Stimulated activated naive B cell treated with anti-CD40 and anti-IgM and Interleukin-4, amounts not matched to agents 10 μg/mL and 1 μg/mL and 100 μg/mL, for 72 hours (primary cell): ENCODE measurements at regions not wholly inside any gene's neighbourhood (a gene's known extent, or its start where the extent isn't known, plus 50 kb on each side); places are given as distances from the start of the nearest gene placed in this dataset.

Experiments used
- ATAC-seq, 2 donors: fragments of 150-1000 bp; cut with Tn5 transposase; replicated peaks; 2 replicates each; pipeline ENCODE4 v1.10.0; 2021; ENCODE audit warnings: moderate library complexity in 1 of 2
- DNase-seq: peaks from one replicate; pipeline ENCODE4 v3.0.0; 2021
- H3K27ac Mint-ChIP-seq: one replicate; pipeline ENCODE4 v1.8.0; 2022; ENCODE audit warnings: mild to moderate bottlenecking, mixed read lengths
- H3K27me3 Mint-ChIP-seq, 2 donors: one replicate each; pipeline ENCODE4 v1.8.0; 2022; ENCODE audit warnings: mixed read lengths in 2 of 2
- H3K36me3 Mint-ChIP-seq, 2 donors: one replicate each; pipeline ENCODE4 v1.8.0; 2022; ENCODE audit warnings: mixed read lengths in 2 of 2, mild to moderate bottlenecking in 1 of 2
- H3K4me1 Mint-ChIP-seq, 2 donors: one replicate each; pipeline ENCODE4 v1.8.0; 2022; ENCODE audit warnings: mixed read lengths in 2 of 2, mild to moderate bottlenecking in 1 of 2
- H3K4me3 Mint-ChIP-seq, 2 donors: one replicate each; pipeline ENCODE4 v1.8.0; 2022; ENCODE audit warnings: mild to moderate bottlenecking in 2 of 2, mixed read lengths in 2 of 2, moderate library complexity in 1 of 2
- H3K9me3 Mint-ChIP-seq, 2 donors: one replicate each; pipeline ENCODE4 v1.8.0; 2022; ENCODE audit warnings: mixed read lengths in 2 of 2, mild to moderate bottlenecking in 1 of 2

GRCh38 chr12:30043151-30043847 lies 259.6 kb upstream of the TMTC1 start:
- DNase-seq (no peak), ATAC-seq (no peak)
- Mint-ChIP-seq H3K4me3 (no peak overlapping the region), H3K27me3 (no peaks in the 10 kb centered on the region), H3K4me1 (no peaks in the 10 kb centered on the region), H3K36me3 (no peaks in the 10 kb centered on the region), H3K27ac (no peak overlapping the region), H3K9me3 (peaks cover 14 to 15% of the 10 kb centered on the region in 2 donors)

- Mint-ChIP-seq H3K27me3 (no peaks in the 10 kb centered on the region), H3K4me3 (no peak overlapping the region), H3K27ac (no peak overlapping the region), H3K9me3 (peaks cover 12 to 14% of the 10 kb centered on the region in 2 donors), H3K4me1 (no peaks in the 10 kb centered on the region), H3K36me3 (no peaks in the 10 kb centered on the region)
- ATAC-seq: no peak
- DNase-seq: no peak
Measured at GRCh38 chr12:30041096-30041495, 257.4 kb upstream of the TMTC1 start.

GRCh38 chr12:30030693-30031374 lies 247.1 kb upstream of the TMTC1 start:
- no peak for ATAC-seq
- Mint-ChIP-seq H3K9me3 (peaks cover 5% of the 10 kb centered on the region in 2 donors), H3K36me3 (no peaks in the 10 kb centered on the region), H3K4me1 (no peaks in the 10 kb centered on the region), H3K27me3 (no peaks in the 10 kb centered on the region), H3K27ac (no peak overlapping the region), H3K4me3 (no peak overlapping the region)
- no peak for DNase-seq

GRCh38 chr12:30026621-30027234 lies 243.0 kb upstream of the TMTC1 start:
- Mint-ChIP-seq H3K4me3 (no peak overlapping the region), H3K9me3 (peaks cover 3 to 8% of the 10 kb centered on the region in 2 donors), H3K27me3 (no peaks in the 10 kb centered on the region), H3K27ac (no peak overlapping the region), H3K4me1 (no peaks in the 10 kb centered on the region), H3K36me3 (no peaks in the 10 kb centered on the region)
- ATAC-seq: no peak
- no peak for DNase-seq

- no peaks in the 10 kb centered on the region for H3K27me3 Mint-ChIP-seq
- no peak overlapping the region for H3K27ac Mint-ChIP-seq
- peaks cover 3 to 8% of the 10 kb centered on the region in 2 donors for H3K9me3 Mint-ChIP-seq
- no peaks in the 10 kb centered on the region for H3K36me3 Mint-ChIP-seq
- H3K4me1 Mint-ChIP-seq: no peaks in the 10 kb centered on the region
- DNase-seq: no peak
- ATAC-seq: no peak
- H3K4me3 Mint-ChIP-seq: no peak overlapping the region
Measured at GRCh38 chr12:30025317-30025716, 241.6 kb upstream of the TMTC1 start.

GRCh38 chr12:30023186-30023585 lies 239.4 kb upstream of the TMTC1 start:
- DNase-seq: no peak
- Mint-ChIP-seq H3K27me3 (no peaks in the 10 kb centered on the region), H3K27ac (no peak overlapping the region), H3K36me3 (no peaks in the 10 kb centered on the region), H3K4me1 (no peaks in the 10 kb centered on the region), H3K4me3 (no peak overlapping the region), H3K9me3 (peaks cover 3 to 6% of the 10 kb centered on the region in 2 donors)
- no peak for ATAC-seq

GRCh38 chr12:30021051-30021833 lies 237.5 kb upstream of the TMTC1 start:
- ATAC-seq: no peak
- Mint-ChIP-seq H3K27ac (no peak overlapping the region), H3K9me3 (peaks cover 3 to 6% of the 10 kb centered on the region in 2 donors), H3K27me3 (no peaks in the 10 kb centered on the region), H3K4me3 (no peak overlapping the region), H3K4me1 (no peaks in the 10 kb centered on the region), H3K36me3 (no peaks in the 10 kb centered on the region)
- DNase-seq: no peak

- H3K27me3 Mint-ChIP-seq: no peaks in the 10 kb centered on the region
Measured at GRCh38 chr12:30019366-30020140, 235.8 kb upstream of the TMTC1 start.

GRCh38 chr12:30016540-30017055 lies 232.9 kb upstream of the TMTC1 start:
- Mint-ChIP-seq H3K4me3 (no peak overlapping the region), H3K27ac (no peak overlapping the region), H3K4me1 (no peaks in the 10 kb centered on the region), H3K9me3 (no peaks in the 10 kb centered on the region), H3K27me3 (no peaks in the 10 kb centered on the region), H3K36me3 (no peaks in the 10 kb centered on the region)
- DNase-seq (no peak), ATAC-seq (no peak)

More at GRCh38 chr12:30019366-30020140, 235.8 kb upstream of the TMTC1 start:
- Mint-ChIP-seq H3K27ac (no peak overlapping the region), H3K4me1 (no peaks in the 10 kb centered on the region), H3K9me3 (peaks cover 3 to 5% of the 10 kb centered on the region in 2 donors), H3K36me3 (no peaks in the 10 kb centered on the region), H3K4me3 (no peak overlapping the region)
- ATAC-seq (no peak), DNase-seq (no peak)

GRCh38 chr12:30015631-30016337 lies 232.0 kb upstream of the TMTC1 start:
- no peak overlapping the region for H3K27ac Mint-ChIP-seq
- H3K4me3 Mint-ChIP-seq: no peak overlapping the region
- DNase-seq (no peak), ATAC-seq (no peak)
- no peaks in the 10 kb centered on the region for H3K9me3 Mint-ChIP-seq
- no peaks in the 10 kb centered on the region for H3K27me3 Mint-ChIP-seq
- no peaks in the 10 kb centered on the region for H3K4me1 Mint-ChIP-seq
- no peaks in the 10 kb centered on the region for H3K36me3 Mint-ChIP-seq

- no peaks in the 10 kb centered on the region for H3K9me3 Mint-ChIP-seq
- ATAC-seq: no peak
- no peaks in the 10 kb centered on the region for H3K27me3 Mint-ChIP-seq
- no peak for DNase-seq
- H3K36me3 Mint-ChIP-seq: no peaks in the 10 kb centered on the region
- H3K4me3 Mint-ChIP-seq: no peak overlapping the region
- no peak overlapping the region for H3K27ac Mint-ChIP-seq
- H3K4me1 Mint-ChIP-seq: no peaks in the 10 kb centered on the region
Measured at GRCh38 chr12:30014991-30015390, 231.2 kb upstream of the TMTC1 start.

- no peaks in the 10 kb centered on the region for H3K4me1 Mint-ChIP-seq
- ATAC-seq (no peak), DNase-seq (no peak)
- no peaks in the 10 kb centered on the region for H3K36me3 Mint-ChIP-seq
- no peak overlapping the region for H3K4me3 Mint-ChIP-seq
- H3K27me3 Mint-ChIP-seq: no peaks in the 10 kb centered on the region
- no peak overlapping the region for H3K27ac Mint-ChIP-seq
- H3K9me3 Mint-ChIP-seq: peaks cover 0 to 5% of the 10 kb centered on the region in 2 donors
Measured at GRCh38 chr12:30012816-30013450, 229.2 kb upstream of the TMTC1 start.
